GM23338 (cell line): ENCODE measurements at regions not wholly inside any gene's neighbourhood (a gene's known extent, or its start where the extent isn't known, plus 50 kb on each side); places are given as distances from the start of the nearest gene placed in this dataset.

Source experiments
- CREB1 ChIP-seq: fragments of 250-450 bp; sonication (Bioruptor Pico); IDR thresholded peaks from 2 replicates; pipeline ENCODE4 v1.5.0; 2020; ENCODE audit warnings: low read depth, mild to moderate bottlenecking, moderate library complexity
- CTCF ChIP-seq, 2 experiments: fragments of 200-600 bp in 1 of 2; sonication (generic) in 1 of 2; conservative IDR thresholded peaks; 2 replicates each; pipeline versions ENCODE4 v1.5.1 to v1.6.1; 2016 to 2017; ENCODE audit warnings: antibody characterized with exemption in 2 of 2, low read depth in 2 of 2, mild to moderate bottlenecking in 2 of 2, moderate library complexity in 1 of 2
- EZH2 ChIP-seq: fragments of 200-600 bp; sonication (generic); IDR thresholded peaks from one replicate; pipeline ENCODE4 v1.8.0; 2017; ENCODE audit warnings: antibody characterized with exemption, mild to moderate bottlenecking, low read depth; ENCODE audit not compliant: unreplicated experiment
- EZH2phosphoT487 ChIP-seq: fragments of 200-600 bp; sonication (generic); IDR thresholded peaks from one replicate; pipeline ENCODE4 v1.8.1; 2018; ENCODE audit warnings: antibody characterized with exemption; ENCODE audit not compliant: unreplicated experiment
- JUNB ChIP-seq: IDR thresholded peaks from one replicate; pipeline ENCODE4 v1.6.1; 2016; ENCODE audit warnings: antibody characterized with exemption; ENCODE audit not compliant: unreplicated experiment
- POLR2AphosphoS5 ChIP-seq: IDR thresholded peaks from 2 replicates; pipeline ENCODE4 v1.6.1; 2016; ENCODE audit warnings: antibody characterized with exemption, low read depth
- REST ChIP-seq: IDR thresholded peaks from one replicate; pipeline ENCODE4 v1.6.1; 2018; ENCODE audit warnings: antibody characterized with exemption; ENCODE audit not compliant: unreplicated experiment
- ZNF462 ChIP-seq: fragments of 250-450 bp; sonication (Bioruptor Pico); IDR thresholded peaks from 2 replicates; pipeline ENCODE4 v1.5.0; 2020; ENCODE audit warnings: mild to moderate bottlenecking, moderate library complexity

- TF ChIP-seq CREB1: no peak
- TF ChIP-seq EZH2phosphoT487: no peak
- TF ChIP-seq CTCF (conservative IDR thresholded peaks at IDR 0.05; ENCODE audit: low read depth in 2 of 2): no peak
- TF ChIP-seq EZH2: no peak
- no peak for TF ChIP-seq REST
- no peak for TF ChIP-seq POLR2AphosphoS5
- no peak for TF ChIP-seq JUNB
- TF ChIP-seq ZNF462: no peak
These were observed 156.9 kb downstream of the RASSF9 start for GRCh38 chr12:85679296-85679695.
